Kidney epithelial cell (primary cell): ENCODE measurements at regions not wholly inside any gene's neighbourhood (a gene's known extent, or its start where the extent isn't known, plus 50 kb on each side); places are given as distances from the start of the nearest gene placed in this dataset.
"Not testable (repeated sequence)": the region's sequence is repeated elsewhere in the genome, so short reads cannot be mapped to it uniquely, and the experiment has no call there.

Experiments
- DNase-seq: peaks from one replicate; pipeline ENCODE4 v3.0.0-alpha.2; 2010; ENCODE audit warnings: low read depth
- H3K27me3 ChIP-seq: 2 replicates; pipeline ENCODE4 v1.6.0; 2011; ENCODE audit warnings: low read length; ENCODE audit not compliant: control insufficient read depth, insufficient read depth
- H3K36me3 ChIP-seq: 2 replicates; pipeline ENCODE4 v1.5.1; 2011; ENCODE audit warnings: low read length; ENCODE audit not compliant: control insufficient read depth, insufficient read depth
- H3K4me3 ChIP-seq: 2 replicates; pipeline ENCODE4 v1.5.1; 2011; ENCODE audit warnings: low read depth, mild to moderate bottlenecking, control low read depth, low read length
- TF ChIP-seq, protein P1 (sequence below): IDR thresholded peaks from 2 replicates; pipeline ENCODE4 v1.5.1; 2011; ENCODE audit warnings: mild to moderate bottlenecking, moderate library complexity, low read length, control low read depth, inconsistent platforms; ENCODE audit not compliant: insufficient read depth, poor library complexity, severe bottlenecking

DNA sequence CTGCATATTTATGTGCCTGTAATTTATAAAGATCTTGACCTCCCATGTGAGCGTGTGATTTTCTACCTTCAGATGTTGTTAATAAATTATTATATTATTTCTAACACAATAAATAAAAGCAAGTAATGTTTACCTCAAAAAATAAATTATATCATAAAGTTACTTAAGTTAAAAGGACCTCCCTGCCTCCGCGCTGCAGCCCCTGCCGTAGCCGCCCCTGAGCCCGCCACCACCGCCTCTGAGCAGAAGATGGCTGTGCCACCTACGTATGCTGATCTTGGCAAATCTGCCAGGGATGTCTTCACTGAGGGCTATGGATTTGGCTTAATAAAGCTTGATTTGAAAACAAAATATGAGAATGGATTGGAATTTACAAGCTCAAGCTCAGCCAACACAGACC lies 119.6 kb upstream of the BRWD3 start:
- H3K4me3 ChIP-seq = no peak overlapping the region
- TF ChIP-seq, protein P1, sequence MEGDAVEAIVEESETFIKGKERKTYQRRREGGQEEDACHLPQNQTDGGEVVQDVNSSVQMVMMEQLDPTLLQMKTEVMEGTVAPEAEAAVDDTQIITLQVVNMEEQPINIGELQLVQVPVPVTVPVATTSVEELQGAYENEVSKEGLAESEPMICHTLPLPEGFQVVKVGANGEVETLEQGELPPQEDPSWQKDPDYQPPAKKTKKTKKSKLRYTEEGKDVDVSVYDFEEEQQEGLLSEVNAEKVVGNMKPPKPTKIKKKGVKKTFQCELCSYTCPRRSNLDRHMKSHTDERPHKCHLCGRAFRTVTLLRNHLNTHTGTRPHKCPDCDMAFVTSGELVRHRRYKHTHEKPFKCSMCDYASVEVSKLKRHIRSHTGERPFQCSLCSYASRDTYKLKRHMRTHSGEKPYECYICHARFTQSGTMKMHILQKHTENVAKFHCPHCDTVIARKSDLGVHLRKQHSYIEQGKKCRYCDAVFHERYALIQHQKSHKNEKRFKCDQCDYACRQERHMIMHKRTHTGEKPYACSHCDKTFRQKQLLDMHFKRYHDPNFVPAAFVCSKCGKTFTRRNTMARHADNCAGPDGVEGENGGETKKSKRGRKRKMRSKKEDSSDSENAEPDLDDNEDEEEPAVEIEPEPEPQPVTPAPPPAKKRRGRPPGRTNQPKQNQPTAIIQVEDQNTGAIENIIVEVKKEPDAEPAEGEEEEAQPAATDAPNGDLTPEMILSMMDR = no peak
- DNase-seq = no peak

DNA sequence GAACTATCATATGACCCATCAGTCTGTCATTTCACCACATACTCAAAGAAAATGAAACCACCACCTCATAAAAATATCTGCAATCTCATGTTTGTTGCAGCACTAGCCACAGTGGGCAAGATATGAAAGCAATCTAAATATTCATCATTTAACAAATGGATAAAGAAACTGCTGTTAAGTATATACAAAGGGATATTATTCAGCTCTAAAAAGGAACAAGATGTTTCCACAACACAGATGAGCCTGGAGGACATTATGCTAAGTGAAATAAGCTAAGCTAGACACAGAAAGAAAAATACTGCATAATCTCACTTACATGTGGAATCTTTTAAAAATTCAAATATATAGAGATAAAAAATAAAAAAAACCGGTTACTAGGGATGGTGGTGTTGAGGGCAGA lies 108.2 kb upstream of the BRWD3 start:
- no peak for DNase-seq
- Histone ChIP-seq H3K27me3 (no peaks in the 10 kb centered on the region), H3K36me3 (no peaks in the 10 kb centered on the region), H3K4me3 (no peak overlapping the region)
- TF ChIP-seq, protein P1 = no peak

More for the DNA sequence above, 119.6 kb upstream of the BRWD3 start:
- Histone ChIP-seq H3K27me3 (no peaks in the 10 kb centered on the region), H3K36me3 (no peaks in the 10 kb centered on the region)

DNA sequence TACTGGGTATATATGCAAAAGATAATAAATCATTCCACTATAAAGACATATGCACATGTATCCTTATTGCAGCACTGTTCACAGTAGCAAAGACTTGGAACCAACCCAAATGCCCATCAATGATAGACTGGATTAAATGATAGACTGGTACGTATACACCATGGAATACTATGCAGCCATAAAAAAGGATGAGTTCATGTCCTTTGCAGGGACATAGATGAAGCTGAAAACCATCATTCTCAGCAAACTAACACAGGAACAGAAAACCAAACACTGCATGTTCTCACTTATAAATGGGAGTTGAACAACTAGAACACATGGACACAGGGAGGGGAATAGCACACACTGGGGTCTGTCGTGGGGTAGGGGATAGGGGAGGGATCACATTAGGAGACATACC lies 102.7 kb upstream of the BRWD3 start:
- H3K36me3 ChIP-seq, DNase-seq, H3K27me3 ChIP-seq, H3K4me3 ChIP-seq: not testable (repeated sequence)

DNA sequence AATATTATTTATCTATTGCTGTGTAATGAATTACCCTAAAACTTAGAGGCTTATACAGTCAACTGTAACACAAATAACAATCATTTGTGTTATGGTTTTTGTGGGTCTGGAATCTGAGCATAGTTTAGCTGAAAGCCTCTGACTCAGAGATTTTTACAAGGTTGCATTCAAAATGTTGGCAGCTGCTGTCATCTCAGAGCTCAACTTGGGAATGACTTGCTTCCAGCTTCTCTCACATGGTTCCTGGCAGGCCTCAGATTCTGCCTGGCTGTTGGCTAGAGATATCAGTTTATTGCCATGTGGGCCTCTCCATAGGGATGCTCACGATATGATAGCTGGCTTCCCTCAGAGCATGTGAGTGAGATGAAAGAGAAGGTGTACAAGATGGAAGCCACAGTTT lies 70.2 kb upstream of the BRWD3 start:
- TF ChIP-seq, protein P1 = no peak
- Histone ChIP-seq H3K4me3 (no peak overlapping the region), H3K27me3 (no peaks in the 10 kb centered on the region), H3K36me3 (no peaks in the 10 kb centered on the region)
- no peak for DNase-seq

DNA sequence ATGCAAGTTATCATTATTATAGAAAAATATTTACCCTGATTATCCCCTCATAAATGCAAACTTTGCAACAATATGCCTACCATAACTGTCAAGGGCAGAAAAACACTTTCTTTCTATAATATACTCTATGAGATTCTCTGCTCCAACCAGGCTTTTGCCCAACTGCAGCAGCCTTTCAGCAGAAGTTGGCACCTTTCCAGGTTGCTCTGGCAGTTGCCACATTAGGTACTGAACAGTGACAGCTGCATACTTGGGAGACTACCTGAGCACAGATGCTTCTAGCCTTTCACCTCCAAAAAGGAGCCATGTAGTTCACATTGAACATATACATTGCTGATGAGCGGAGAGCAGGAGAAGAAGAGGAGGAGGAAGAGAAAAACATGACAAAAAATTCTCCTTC lies 69.5 kb upstream of the BRWD3 start:
- TF ChIP-seq, protein P1 = no peak
- Histone ChIP-seq H3K27me3 (no peaks in the 10 kb centered on the region), H3K4me3 (no peak overlapping the region), H3K36me3 (no peaks in the 10 kb centered on the region)
- DNase-seq = no peak

DNA sequence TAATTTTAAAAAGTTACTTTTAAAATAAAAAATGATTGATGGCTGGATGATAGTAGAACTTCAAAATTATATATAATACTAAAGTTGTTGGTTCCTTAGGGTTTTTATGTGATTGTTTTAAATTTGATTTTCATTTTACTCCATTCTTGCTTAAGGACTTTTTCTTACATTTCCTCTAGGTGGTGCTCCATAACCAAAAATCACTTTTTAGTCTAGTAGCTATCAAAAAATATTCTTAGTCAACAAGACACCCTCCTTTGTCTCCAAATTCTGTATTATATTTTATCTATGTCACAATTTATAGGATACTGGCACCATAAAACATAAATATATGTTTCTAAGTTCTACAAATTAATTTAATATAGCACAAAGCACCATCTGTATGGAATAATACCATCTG lies 67.2 kb upstream of the BRWD3 start:
- Histone ChIP-seq H3K36me3 (no peaks in the 10 kb centered on the region), H3K4me3 (no peak overlapping the region), H3K27me3 (no peaks in the 10 kb centered on the region)
- TF ChIP-seq, protein P1 = no peak
- DNase-seq = peak; percentile 1
